Prostate gland (tissue), 2 donors: ENCODE measurements at regions not wholly inside any gene's neighbourhood (a gene's known extent, or its start where the extent isn't known, plus 50 kb on each side); places are given as distances from the start of the nearest gene placed in this dataset.

Experiments used
- CTCF ChIP-seq, 4 experiments: fragments of 200-600 bp in 2 of 4; fragments of 450-650 bp in 2 of 4; sonication (generic) in 2 of 4; IDR thresholded peaks; 1 replicate in 3 of 4; 2 replicates in 1 of 4; pipeline ENCODE4 v1.5.1; 2016 to 2019; ENCODE audit warnings: antibody characterized with exemption in 4 of 4, mild to moderate bottlenecking in 2 of 4, moderate library complexity in 2 of 4
- POLR2A ChIP-seq: fragments of 450-650 bp; IDR thresholded peaks from one replicate; pipeline ENCODE4 v1.6.1; 2016; ENCODE audit warnings: antibody characterized with exemption, mild to moderate bottlenecking
- POLR2AphosphoS5 ChIP-seq: sonication (generic); formaldehyde crosslinking; IDR thresholded peaks from one replicate; pipeline ENCODE4 v1.6.1; 2017; ENCODE audit warnings: antibody characterized with exemption

GRCh38 chr20:19104186-19104585 lies 108.3 kb upstream of the SLC24A3 start:
- TF ChIP-seq CTCF (IDR thresholded peaks at IDR 0.05) (no peak), POLR2AphosphoS5 (no peak), POLR2A (no peak)
